H1 (cell line): ENCODE measurements at regions not wholly inside any gene's neighbourhood (a gene's known extent, or its start where the extent isn't known, plus 50 kb on each side); places are given as distances from the start of the nearest gene placed in this dataset.
A peak's percentile ranks its signal among the peaks of the same experiment; 100 is the strongest.

ENCODE experiments used
- CTCF ChIA-PET: fragments of 300-600 bp; sonication (Branson Sonifier 250); formaldehyde crosslinking; loops from one replicate; lab custom pipeline; 2021; ENCODE audit not compliant: partially characterized antibody; lab: Charles Lee
- POLR2A ChIA-PET: fragments of 300-600 bp; sonication (Branson Sonifier 250); formaldehyde crosslinking; loops from one replicate; lab custom pipeline; 2021; ENCODE audit warnings: inconsistent platforms; ENCODE audit not compliant: partially characterized antibody; lab: Charles Lee
- DNase-seq, 2 experiments: peaks; one replicate each; pipeline versions ENCODE4 v3.0.0 to v3.0.0-alpha.2; 2010 to 2022; ENCODE audit warnings: low spot score in 2 of 2, low read depth in 1 of 2, mixed read lengths in 1 of 2
- FAIRE-seq: peaks from 2 replicates; lab custom pipeline; 2011; peaks lifted over from hg19 to GRCh38; lab: Jason Lieb, UNC
- H2AFZ ChIP-seq: 2 replicates; pipeline ENCODE4 v1.8.1; 2012; ENCODE audit warnings: low read length, inconsistent platforms
- H2AK5ac ChIP-seq: 2 replicates; pipeline ENCODE4 v1.6.1; 2013; ENCODE audit warnings: low read depth, low read length
- H2BK120ac ChIP-seq: replicated peaks from 2 replicates; pipeline ENCODE3; 2013; ENCODE audit warnings: low read depth, low read length, inconsistent platforms
- H2BK12ac ChIP-seq: 2 replicates; pipeline ENCODE4 v1.6.1; 2013; ENCODE audit warnings: low read depth, low read length
- H2BK15ac ChIP-seq: 2 replicates; pipeline ENCODE4 v1.6.1; 2013; ENCODE audit warnings: low read length
- H2BK20ac ChIP-seq: 2 replicates; pipeline ENCODE4 v1.6.1; 2013; ENCODE audit warnings: low read length
- H2BK5ac ChIP-seq: 2 replicates; pipeline ENCODE4 v1.6.1; 2013; ENCODE audit warnings: low read depth, low read length
- H3K14ac ChIP-seq: 2 replicates; pipeline ENCODE4 v1.6.1; 2013; ENCODE audit warnings: inconsistent platforms; ENCODE audit not compliant: insufficient read length
- H3K18ac ChIP-seq: 2 replicates; pipeline ENCODE4 v1.6.1; 2013; ENCODE audit warnings: low read length; ENCODE audit errors: extremely low read depth
- H3K23ac ChIP-seq: 2 replicates; pipeline ENCODE4 v1.6.1; 2013; ENCODE audit warnings: inconsistent platforms; ENCODE audit not compliant: insufficient read length
- H3K23me2 ChIP-seq: 2 replicates; pipeline ENCODE4 v1.6.1; 2013; ENCODE audit warnings: low read depth, low read length
- H3K27ac ChIP-seq: 2 replicates; pipeline ENCODE4 v1.6.1; 2011; ENCODE audit warnings: low read depth, low read length, inconsistent platforms
- H3K27me3 ChIP-seq, 4 experiments: replicated peaks in 1 of 4; 1 replicate in 1 of 4; 2 replicates in 3 of 4; pipeline versions ENCODE4 v1.6.1 to v1.8.1; 2011 to 2013; ENCODE audit warnings: low read length in 3 of 4, mild to moderate bottlenecking in 3 of 4, inconsistent platforms in 2 of 4, mixed read lengths in 2 of 4, moderate library complexity in 1 of 4; ENCODE audit not compliant: control insufficient read depth in 3 of 4, insufficient read depth in 3 of 4; ENCODE audit errors: extremely low read depth in 1 of 4
- H3K36me3 ChIP-seq, 4 experiments: 2 replicates each; pipeline versions ENCODE4 v1.6.1 to v1.8.1; 2011 to 2013; ENCODE audit warnings: mild to moderate bottlenecking in 4 of 4, low read length in 3 of 4, moderate library complexity in 2 of 4, control low read depth in 1 of 4, inconsistent platforms in 1 of 4; ENCODE audit not compliant: insufficient read depth in 4 of 4, control insufficient read depth in 2 of 4
- H3K4ac ChIP-seq: replicated peaks from 2 replicates; pipeline ENCODE3; 2013; ENCODE audit warnings: low read length, low read depth, mixed read lengths, inconsistent platforms; ENCODE audit not compliant: insufficient read length
- H3K4me1 ChIP-seq, 4 experiments: replicated peaks in 1 of 4; 1 replicate in 1 of 4; 2 replicates in 3 of 4; pipeline versions ENCODE4 v1.6.1 to v1.8.1; 2011 to 2013; ENCODE audit warnings: low read length in 3 of 4, inconsistent platforms in 2 of 4, mixed read lengths in 1 of 4; ENCODE audit not compliant: insufficient read depth in 4 of 4, control insufficient read depth in 3 of 4
- H3K4me2 ChIP-seq, 2 experiments: 2 replicates each; pipeline versions ENCODE4 v1.6.1 to v1.8.1; 2011 to 2013; ENCODE audit warnings: low read depth in 2 of 2, low read length in 2 of 2, control low read depth in 1 of 2, inconsistent platforms in 1 of 2, mild to moderate bottlenecking in 1 of 2; ENCODE audit not compliant: insufficient read depth in 1 of 2
- H3K4me3 ChIP-seq, 4 experiments: fragments of 200-600, 300-600 bp in 1 of 4; sonication (generic), shearing (Covaris generic), sonication (Bioruptor Twin) in 1 of 4; 2 replicates each; pipeline versions ENCODE4 v1.5.1 to v1.8.1; 2011 to 2016; ENCODE audit warnings: low read length in 4 of 4, low read depth in 3 of 4, control low read depth in 2 of 4, inconsistent platforms in 2 of 4, mild to moderate bottlenecking in 2 of 4, mixed read lengths in 1 of 4, moderate library complexity in 1 of 4; ENCODE audit not compliant: insufficient read depth in 2 of 4; ENCODE audit errors: extremely low read depth in 1 of 4
- H3K56ac ChIP-seq: replicated peaks from 2 replicates; pipeline ENCODE3; 2013; ENCODE audit warnings: low read depth, mild to moderate bottlenecking, mixed read lengths, low read length, inconsistent platforms; ENCODE audit not compliant: insufficient read length
- H3K79me1 ChIP-seq: 2 replicates; pipeline ENCODE4 v1.6.1; 2013; ENCODE audit warnings: low read depth, low read length, control low read depth
- H3K79me2 ChIP-seq, 2 experiments: 2 replicates each; pipeline versions ENCODE4 v1.6.1 to v1.8.1; 2012 to 2013; ENCODE audit warnings: low read length in 2 of 2, mild to moderate bottlenecking in 2 of 2, inconsistent platforms in 1 of 2; ENCODE audit not compliant: insufficient read depth in 2 of 2, control insufficient read depth in 1 of 2
- H3K9ac ChIP-seq, 4 experiments: replicated peaks in 1 of 4; 1 replicate in 1 of 4; 2 replicates in 3 of 4; pipeline versions ENCODE4 v1.6.1 to v1.8.1; 2011 to 2013; ENCODE audit warnings: low read depth in 3 of 4, low read length in 3 of 4, control low read depth in 2 of 4, mild to moderate bottlenecking in 2 of 4, moderate library complexity in 2 of 4, inconsistent platforms in 1 of 4; ENCODE audit errors: extremely low read depth in 1 of 4
- H3K9me3 ChIP-seq, 2 experiments: 2 replicates each; pipeline versions ENCODE4 v1.6.1 to v1.8.1; 2012 to 2013; ENCODE audit warnings: mild to moderate bottlenecking in 2 of 2, moderate library complexity in 2 of 2, control low read depth in 1 of 2, inconsistent platforms in 1 of 2, low read depth in 1 of 2, low read length in 1 of 2, mixed read lengths in 1 of 2; ENCODE audit not compliant: insufficient read depth in 2 of 2
- H4K20me1 ChIP-seq, 2 experiments: replicated peaks in 1 of 2; 2 replicates each; pipeline versions ENCODE3 to v1.8.1; 2011 to 2013; ENCODE audit warnings: inconsistent platforms in 2 of 2, low read length in 2 of 2, mild to moderate bottlenecking in 1 of 2; ENCODE audit not compliant: insufficient read depth in 2 of 2, control insufficient read depth in 1 of 2
- H4K5ac ChIP-seq: 2 replicates; pipeline ENCODE4 v1.6.1; 2013; ENCODE audit warnings: low read length, low read depth, mixed read lengths, inconsistent platforms; ENCODE audit not compliant: insufficient read length
- H4K8ac ChIP-seq: 2 replicates; pipeline ENCODE4 v1.8.0; 2013; ENCODE audit warnings: mild to moderate bottlenecking, moderate library complexity, low read length, inconsistent platforms; ENCODE audit not compliant: insufficient read depth; ENCODE audit errors: extremely low read depth
- H4K91ac ChIP-seq: replicated peaks from 2 replicates; pipeline ENCODE3; 2013; ENCODE audit warnings: low read length, mixed read lengths, inconsistent platforms; ENCODE audit not compliant: insufficient read length
- ATF3 ChIP-seq: IDR thresholded peaks from 2 replicates; pipeline ENCODE4 v1.6.1; 2011; ENCODE audit warnings: low read depth, mild to moderate bottlenecking, low read length; ENCODE audit not compliant: insufficient read depth
- CREB1 ChIP-seq: IDR thresholded peaks from 2 replicates; pipeline ENCODE4 v1.6.1; 2012; ENCODE audit warnings: inconsistent platforms
- EGR1 ChIP-seq: IDR thresholded peaks from 2 replicates; pipeline ENCODE4 v1.6.1; 2011; ENCODE audit warnings: low read depth, low read length, borderline replicate concordance
- GABPA ChIP-seq: IDR thresholded peaks from 2 replicates; pipeline ENCODE4 v1.6.1; 2011; ENCODE audit warnings: mild to moderate bottlenecking, low read length, moderate library complexity, borderline replicate concordance; ENCODE audit not compliant: insufficient read depth
- HDAC2 ChIP-seq, 2 experiments: fragments of 300-600 bp in 1 of 2; sonication (generic) in 1 of 2; IDR thresholded peaks; 2 replicates each; pipeline ENCODE4 v1.6.1; 2011 to 2012; ENCODE audit warnings: low read depth in 2 of 2, low read length in 2 of 2, mild to moderate bottlenecking in 2 of 2, moderate library complexity in 2 of 2, borderline replicate concordance in 1 of 2, inconsistent platforms in 1 of 2
- JUN ChIP-seq: IDR thresholded peaks from 2 replicates; pipeline ENCODE4 v1.6.1; 2011; ENCODE audit warnings: low read depth, mild to moderate bottlenecking, improper control_type of control experiment, low read length
- MAFK ChIP-seq: IDR thresholded peaks from 2 replicates; pipeline ENCODE4 v1.6.1; 2012; ENCODE audit warnings: low read depth, mild to moderate bottlenecking, improper control_type of control experiment, low read length
- NRF1 ChIP-seq: IDR thresholded peaks from 2 replicates; pipeline ENCODE4 v1.6.1; 2011; ENCODE audit warnings: mild to moderate bottlenecking, low read depth, low read length, improper control_type of control experiment
- POLR2AphosphoS5 ChIP-seq: IDR thresholded peaks from 2 replicates; pipeline ENCODE4 v1.6.1; 2011; ENCODE audit warnings: low read depth, low read length
- RFX5 ChIP-seq: IDR thresholded peaks from 2 replicates; pipeline ENCODE4 v1.6.1; 2011; ENCODE audit warnings: low read depth, low read length, improper control_type of control experiment, borderline replicate concordance
- SIRT6 ChIP-seq: IDR thresholded peaks from one replicate; pipeline ENCODE4 v1.7.1; 2012; ENCODE audit warnings: low read length, inconsistent platforms
- SRF ChIP-seq: IDR thresholded peaks from 2 replicates; pipeline ENCODE4 v1.6.1; 2011; ENCODE audit warnings: mild to moderate bottlenecking, low read depth, low read length, moderate library complexity
- TBP ChIP-seq: IDR thresholded peaks from 2 replicates; pipeline ENCODE4 v1.6.1; 2011; ENCODE audit warnings: low read depth, low read length, improper control_type of control experiment
- YY1 ChIP-seq: IDR thresholded peaks from 2 replicates; pipeline ENCODE4 v1.6.1; 2011; ENCODE audit warnings: low read depth, mild to moderate bottlenecking, low read length
- WGBS, 2 experiments: shearing (Covaris generic) in 1 of 2; methylation state at CpG; one replicate each; pipeline versions ENCODE4 v1.1.6 to v1.1.7; 2013 to 2015; ENCODE audit warnings: low lambda C conversion rate in 2 of 2, mixed read lengths in 2 of 2, inconsistent platforms in 1 of 2, low coverage in 1 of 2, missing lambda C conversion rate in 1 of 2; ENCODE audit not compliant: insufficient replicate concordance in 2 of 2, insufficient coverage in 1 of 2, insufficient read length in 1 of 2; ENCODE audit errors: extremely low coverage in 1 of 2, missing lambda C conversion rate in 1 of 2; 5-methylcytosine and 5-hydroxymethylcytosine counted together

- no peaks in the 10 kb centered on the region for H3K36me3 ChIP-seq
- no peak overlapping the region for H4K5ac ChIP-seq
- H3K4ac ChIP-seq = no peak overlapping the region
- ChIA-PET CTCF (interaction anchor here (0.7 to 4.6 kb wide), 28 partner anchors 8 to 303 kb away, joined by 3 to 41 read pairs (median 4); partner anchors contain the start of gene SPEF1), POLR2A (interaction anchor here (0.9 to 1.7 kb wide), 3 partner anchors 11 to 195 kb away, joined by 3 to 4 read pairs (median 4); no protein-coding TSS in a partner anchor)
- FAIRE-seq (no peak), DNase-seq (no peak)
- H3K23me2 ChIP-seq = no peaks in the 10 kb centered on the region; the same call in 1 of the 2 replicates
- 79% methylated on average over 4 of the region's 4 CpGs; no CpG with 5 or more reads in 1 of the 2 experiments for WGBS, 2 experiments
- H3K27me3 ChIP-seq = peaks cover 0 to 6% (median 1%) of the 10 kb centered on the region in 4 experiments; a peak in 3 of 7 replicates
- H3K27ac ChIP-seq = no peak overlapping the region
- no peak overlapping the region for H3K4me2 ChIP-seq
- H3K4me3 ChIP-seq = no peak overlapping the region
- no peaks in the 10 kb centered on the region for H3K79me1 ChIP-seq
- no peak overlapping the region for H3K14ac ChIP-seq
- H3K56ac ChIP-seq = no peak overlapping the region
- H2BK15ac ChIP-seq = 0 out of 2 replicates have a peak overlapping the region, but pooled peaks have one; percentile 61
- H2AK5ac ChIP-seq = no peak overlapping the region
- H2BK12ac ChIP-seq = no peak overlapping the region; the same call in 1 of the 2 replicates
- no peak overlapping the region for H2BK5ac ChIP-seq
- no peak overlapping the region for H3K9ac ChIP-seq
- H2BK120ac ChIP-seq = no peak overlapping the region
- H4K8ac ChIP-seq = no peak overlapping the region
- no peaks in the 10 kb centered on the region for H3K9me3 ChIP-seq
- no peak overlapping the region for H4K91ac ChIP-seq
- H3K18ac ChIP-seq = no peak overlapping the region; the same call in 1 of the 2 replicates
- H3K23ac ChIP-seq = no peak overlapping the region
- peaks cover 3 to 14% (median 6%) of the 10 kb centered on the region in 4 experiments for H3K4me1 ChIP-seq
- no peaks in the 10 kb centered on the region for H4K20me1 ChIP-seq
- no peak overlapping the region for H2AFZ ChIP-seq
- no peak overlapping the region for H2BK20ac ChIP-seq
- H3K79me2 ChIP-seq = no peaks in the 10 kb centered on the region
- TF ChIP-seq NRF1 = no peak
- TF ChIP-seq SRF = no peak
- TF ChIP-seq GABPA = no peak
- TF ChIP-seq YY1 = no peak
- no peak for TF ChIP-seq EGR1
- no peak for TF ChIP-seq CREB1
- TF ChIP-seq MAFK = no peak
- TF ChIP-seq TBP = no peak
- TF ChIP-seq SIRT6 = no peak
- no peak for TF ChIP-seq JUN
- TF ChIP-seq POLR2AphosphoS5 = no peak
- TF ChIP-seq RFX5 = no peak
- no peak for TF ChIP-seq HDAC2 (IDR thresholded peaks at IDR 0.05; ENCODE audit: borderline replicate concordance in 1 of 2, low read depth in 2 of 2, low read length in 2 of 2)
- no peak for TF ChIP-seq ATF3
Measured at GRCh38 chr20:4084721-4085120, 63.9 kb upstream of the SMOX start.
